Endothelial cell of umbilical vein (primary cell): ENCODE measurements at regions not wholly inside any gene's neighbourhood (a gene's known extent, or its start where the extent isn't known, plus 50 kb on each side); places are given as distances from the start of the nearest gene placed in this dataset.

Experiments
- CTCF ChIP-seq, 2 donors: IDR thresholded peaks; 1 replicate in 1 of 2; 2 replicates in 1 of 2; pipeline ENCODE4 v1.5.1; 2011; ENCODE audit warnings: low read length in 2 of 2, mild to moderate bottlenecking in 2 of 2, moderate library complexity in 2 of 2, control low read depth in 1 of 2, inconsistent platforms in 1 of 2, low read depth in 1 of 2; ENCODE audit not compliant: insufficient read depth in 1 of 2; ENCODE audit errors: extremely low read depth in 1 of 2
- EZH2 ChIP-seq: IDR thresholded peaks from 2 replicates; pipeline ENCODE4 v1.6.1; 2012; ENCODE audit warnings: borderline replicate concordance, low read depth, mild to moderate bottlenecking, moderate library complexity, low read length, inconsistent platforms; ENCODE audit not compliant: severe bottlenecking
- FOS ChIP-seq: IDR thresholded peaks from 2 replicates; pipeline ENCODE4 v1.6.1; 2011; ENCODE audit warnings: mild to moderate bottlenecking, low read length, moderate library complexity, borderline replicate concordance; ENCODE audit not compliant: insufficient read depth
- JUN ChIP-seq: IDR thresholded peaks from 2 replicates; pipeline ENCODE4 v1.6.1; 2011; ENCODE audit warnings: borderline replicate concordance, low read depth; ENCODE audit not compliant: insufficient read length, insufficient read depth
- MAX ChIP-seq: IDR thresholded peaks from 2 replicates; pipeline ENCODE4 v1.6.1; 2011; ENCODE audit not compliant: insufficient read depth, insufficient read length
- MYC ChIP-seq: IDR thresholded peaks from one replicate; pipeline ENCODE4 v1.6.1; 2011; ENCODE audit warnings: mild to moderate bottlenecking, low read depth, low read length
- POLR2A ChIP-seq: IDR thresholded peaks from 2 replicates; pipeline ENCODE4 v1.6.1; 2012; ENCODE audit warnings: low read depth, mild to moderate bottlenecking, control low read depth, low read length
- POLR2AphosphoS5 ChIP-seq: IDR thresholded peaks from 2 replicates; pipeline ENCODE4 v1.6.1; 2012; ENCODE audit warnings: low read depth, mild to moderate bottlenecking, control low read depth, low read length, moderate library complexity; ENCODE audit not compliant: insufficient read depth

- no peak for TF ChIP-seq MAX
- TF ChIP-seq CTCF (IDR thresholded peaks at IDR 0.05; ENCODE audit: extremely low read depth in 1 of 2, insufficient read depth in 1 of 2, low read depth in 1 of 2, low read length in 2 of 2): no peak
- TF ChIP-seq POLR2AphosphoS5: no peak
- TF ChIP-seq POLR2A: no peak
- TF ChIP-seq EZH2: no peak
- no peak for TF ChIP-seq MYC
- TF ChIP-seq JUN: no peak
- TF ChIP-seq FOS: no peak
Observed at GRCh38 chr10:25697412-25697811, 236.6 kb upstream of the MYO3A start.
